SK-N-SH (cell line): ENCODE measurements at regions not wholly inside any gene's neighbourhood (a gene's known extent, or its start where the extent isn't known, plus 50 kb on each side); places are given as distances from the start of the nearest gene placed in this dataset.

Source experiments
- CTCF ChIA-PET: fragments of 300-600, 350-600 bp; formaldehyde crosslinking; extraction: SDS; loops from one replicate; lab custom pipeline; 2021; lab: Yijun Ruan, JAX
- POLR2A ChIA-PET: fragments of 350-600 bp; sonication (Branson Sonifier 250); formaldehyde crosslinking; extraction: SDS; loops from one replicate; lab custom pipeline; 2020; ENCODE audit warnings: antibody characterized with exemption, inconsistent platforms; lab: Yijun Ruan, JAX
- DNase-seq: peaks from one replicate; pipeline ENCODE4 v3.0.0; 2012
- H2AFZ ChIP-seq: fragments of 200-600 bp; sonication (generic); 2 replicates; pipeline ENCODE4 v1.8.1; 2016; ENCODE audit warnings: antibody characterized with exemption, mild to moderate bottlenecking, low read depth
- H3F3A ChIP-seq: fragments of 200-600 bp; sonication (generic); replicated peaks from 2 replicates; pipeline ENCODE3; 2016; ENCODE audit warnings: antibody characterized with exemption, mild to moderate bottlenecking; ENCODE audit not compliant: insufficient read depth
- H3K27ac ChIP-seq, 2 experiments: fragments of 200-500 bp in 1 of 2; fragments of 200-600 bp in 1 of 2; sonication (Bioruptor generic) in 1 of 2; sonication (generic), shearing (Covaris generic) in 1 of 2; 2 replicates each; pipeline versions ENCODE4 v1.5.1 to v1.6.1; 2014 to 2016; ENCODE audit warnings: low read depth in 2 of 2, inconsistent platforms in 1 of 2, low read length in 1 of 2, mild to moderate bottlenecking in 1 of 2, mixed read lengths in 1 of 2
- H3K27me3 ChIP-seq: fragments of 200-600 bp; sonication (generic), shearing (Covaris generic); 2 replicates; pipeline ENCODE4 v1.6.1; 2016; ENCODE audit warnings: mixed run types; ENCODE audit not compliant: insufficient read depth
- H3K36me3 ChIP-seq, 2 experiments: fragments of 200-500 bp in 1 of 2; fragments of 200-600 bp in 1 of 2; sonication (Bioruptor generic) in 1 of 2; sonication (generic) in 1 of 2; replicated peaks in 1 of 2; 2 replicates each; pipeline versions ENCODE3 to v1.5.1; 2014 to 2016; ENCODE audit warnings: low read length in 1 of 2, mild to moderate bottlenecking in 1 of 2; ENCODE audit not compliant: insufficient read depth in 2 of 2, control insufficient read depth in 1 of 2
- H3K4me1 ChIP-seq, 2 experiments: fragments of 200-500 bp in 1 of 2; fragments of 200-600 bp in 1 of 2; sonication (Bioruptor generic) in 1 of 2; sonication (generic), shearing (Covaris generic) in 1 of 2; 2 replicates each; pipeline versions ENCODE4 v1.5.1 to v1.6.1; 2014 to 2016; ENCODE audit warnings: low read depth in 1 of 2, low read length in 1 of 2, mixed run types in 1 of 2; ENCODE audit not compliant: insufficient read depth in 2 of 2, control insufficient read depth in 1 of 2
- H3K4me2 ChIP-seq: fragments of 200-600 bp; sonication (generic), shearing (Covaris generic); 2 replicates; pipeline ENCODE4 v1.6.1; 2017; ENCODE audit warnings: mixed run types
- H3K4me3 ChIP-seq, 2 experiments: fragments of 200-500 bp in 1 of 2; fragments of 200-600 bp in 1 of 2; sonication (Bioruptor generic) in 1 of 2; sonication (generic), shearing (Covaris generic) in 1 of 2; 2 replicates each; pipeline versions ENCODE4 v1.5.1 to v1.8.1; 2014 to 2016; ENCODE audit warnings: low read depth in 2 of 2, inconsistent platforms in 1 of 2, low read length in 1 of 2, mild to moderate bottlenecking in 1 of 2, mixed read lengths in 1 of 2, moderate library complexity in 1 of 2
- H3K79me2 ChIP-seq: fragments of 200-600 bp; sonication (generic); 2 replicates; pipeline ENCODE4 v1.8.1; 2017; ENCODE audit warnings: mild to moderate bottlenecking; ENCODE audit not compliant: insufficient read depth
- H3K9ac ChIP-seq: fragments of 200-600 bp; sonication (generic); 2 replicates; pipeline ENCODE4 v1.6.1; 2017; ENCODE audit warnings: mixed run types
- H3K9me2 ChIP-seq: fragments of 200-600 bp; sonication (generic); 2 replicates; pipeline ENCODE4 v1.6.1; 2017; ENCODE audit warnings: mixed run types
- H3K9me3 ChIP-seq: fragments of 200-600 bp; sonication (generic); 2 replicates; pipeline ENCODE4 v1.6.1; 2017; ENCODE audit warnings: mixed run types, mild to moderate bottlenecking, moderate library complexity
- H4K20me1 ChIP-seq: fragments of 200-600 bp; sonication (generic); 2 replicates; pipeline ENCODE4 v1.6.1; 2017; ENCODE audit warnings: mild to moderate bottlenecking, mixed run types; ENCODE audit not compliant: insufficient read depth
- ELF1 ChIP-seq: IDR thresholded peaks from 2 replicates; pipeline ENCODE4 v1.4.0; 2012
- EP300 ChIP-seq, 2 experiments: IDR thresholded peaks; 2 replicates each; pipeline versions ENCODE4 v1.4.0 to v1.6.1; 2012; ENCODE audit warnings: borderline replicate concordance in 1 of 2, low read depth in 1 of 2, low read length in 1 of 2
- FOSL2 ChIP-seq: IDR thresholded peaks from 2 replicates; pipeline ENCODE4 v1.4.0; 2012; ENCODE audit warnings: low read depth, mild to moderate bottlenecking, moderate library complexity, borderline replicate concordance
- FOXJ3 ChIP-seq: sonication (generic); formaldehyde crosslinking; IDR thresholded peaks from 2 replicates; pipeline ENCODE4 v1.5.1; 2020; ENCODE audit warnings: mild to moderate bottlenecking, missing genetic modification reagents
- FOXM1 ChIP-seq: IDR thresholded peaks from 2 replicates; pipeline ENCODE4 v1.4.0; 2012; ENCODE audit warnings: low read depth, mild to moderate bottlenecking
- POLR2AphosphoS5 ChIP-seq: IDR thresholded peaks from 2 replicates; pipeline ENCODE4 v1.6.1; 2012; ENCODE audit warnings: low read depth, low read length
- RFX5 ChIP-seq: IDR thresholded peaks from 2 replicates; pipeline ENCODE4 v1.6.1; 2012; ENCODE audit warnings: mild to moderate bottlenecking, improper control_type of control experiment, low read length
- SIN3A ChIP-seq: IDR thresholded peaks from 2 replicates; pipeline ENCODE4 v1.6.1; 2012; ENCODE audit warnings: low read depth, mild to moderate bottlenecking, low read length, moderate library complexity, borderline replicate concordance
- SMC3 ChIP-seq: IDR thresholded peaks from 2 replicates; pipeline ENCODE4 v1.6.1; 2012; ENCODE audit warnings: low read depth, low read length, improper control_type of control experiment
- TCF12 ChIP-seq: IDR thresholded peaks from 2 replicates; pipeline ENCODE4 v1.4.0; 2012
- TEAD4 ChIP-seq: IDR thresholded peaks from 2 replicates; pipeline ENCODE4 v1.4.0; 2012; ENCODE audit warnings: mild to moderate bottlenecking, borderline replicate concordance; ENCODE audit not compliant: insufficient read depth
- WGBS: methylation state at CpG from one replicate; pipeline ENCODE4 v1.1.6; 2017; ENCODE audit warnings: low lambda C conversion rate; 5-methylcytosine and 5-hydroxymethylcytosine counted together
- TF ChIP-seq, protein P1 (sequence below): IDR thresholded peaks from 2 replicates; pipeline ENCODE4 v1.6.1; 2012; ENCODE audit warnings: mild to moderate bottlenecking, low read depth, low read length, moderate library complexity
- TF ChIP-seq, protein P2 (sequence below): IDR thresholded peaks from 2 replicates; pipeline ENCODE4 v1.4.0; 2012; ENCODE audit warnings: low read depth, borderline replicate concordance
- TF ChIP-seq, protein P3 (sequence below): IDR thresholded peaks from 2 replicates; pipeline ENCODE4 v1.4.0; 2012; ENCODE audit warnings: low read depth
- TF ChIP-seq, protein P4 (sequence below): fragments of 150-350 bp; IDR thresholded peaks from 2 replicates; pipeline ENCODE4 v1.6.1; 2017; ENCODE audit warnings: antibody characterized with exemption, low read length, low read depth, borderline replicate concordance
- TF ChIP-seq, protein P5 (sequence below): fragments of 150-350 bp; IDR thresholded peaks from 2 replicates; pipeline ENCODE4 v1.6.1; 2016; ENCODE audit warnings: mild to moderate bottlenecking, low read depth, low read length

DNA sequence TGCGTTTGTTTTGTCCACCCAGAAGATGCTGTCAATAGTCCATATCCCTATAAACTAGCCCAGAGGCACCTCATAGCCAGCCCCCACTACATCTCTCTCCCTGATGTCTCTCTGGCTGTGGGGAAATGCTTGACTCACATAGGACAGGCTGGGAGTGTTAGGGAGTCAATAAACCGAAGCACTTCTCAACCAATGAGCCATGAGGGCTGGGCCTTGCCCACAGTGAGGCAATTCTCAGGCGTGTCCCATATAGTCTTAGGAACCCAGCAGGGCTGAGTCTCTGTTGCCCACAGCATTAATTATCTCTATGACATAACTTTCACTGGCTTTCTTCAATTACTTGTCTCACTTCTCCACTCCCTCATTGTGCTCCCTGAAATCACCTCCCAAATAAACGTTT lies 387.3 kb upstream of the CDH11 start:
- Histone ChIP-seq H3K4me3 (no peak overlapping the region), H3K4me1 (no peaks in the 10 kb centered on the region; a peak in 1 of 4 replicates), H3K36me3 (no peaks in the 10 kb centered on the region), H3K9me3 (no peaks in the 10 kb centered on the region), H3F3A (no peaks in the 10 kb centered on the region), H3K27me3 (no peaks in the 10 kb centered on the region), H3K27ac (no peak overlapping the region), H3K79me2 (no peaks in the 10 kb centered on the region), H2AFZ (no peak overlapping the region), H4K20me1 (no peaks in the 10 kb centered on the region), H3K4me2 (no peak overlapping the region), H3K9me2 (no peaks in the 10 kb centered on the region), H3K9ac (no peak overlapping the region)
- no peak for DNase-seq
- 39% methylated on average over 4 of the region's 4 CpGs for WGBS
- ChIA-PET POLR2A (no interaction called here), CTCF (no interaction called here)
- TF ChIP-seq, protein P1, sequence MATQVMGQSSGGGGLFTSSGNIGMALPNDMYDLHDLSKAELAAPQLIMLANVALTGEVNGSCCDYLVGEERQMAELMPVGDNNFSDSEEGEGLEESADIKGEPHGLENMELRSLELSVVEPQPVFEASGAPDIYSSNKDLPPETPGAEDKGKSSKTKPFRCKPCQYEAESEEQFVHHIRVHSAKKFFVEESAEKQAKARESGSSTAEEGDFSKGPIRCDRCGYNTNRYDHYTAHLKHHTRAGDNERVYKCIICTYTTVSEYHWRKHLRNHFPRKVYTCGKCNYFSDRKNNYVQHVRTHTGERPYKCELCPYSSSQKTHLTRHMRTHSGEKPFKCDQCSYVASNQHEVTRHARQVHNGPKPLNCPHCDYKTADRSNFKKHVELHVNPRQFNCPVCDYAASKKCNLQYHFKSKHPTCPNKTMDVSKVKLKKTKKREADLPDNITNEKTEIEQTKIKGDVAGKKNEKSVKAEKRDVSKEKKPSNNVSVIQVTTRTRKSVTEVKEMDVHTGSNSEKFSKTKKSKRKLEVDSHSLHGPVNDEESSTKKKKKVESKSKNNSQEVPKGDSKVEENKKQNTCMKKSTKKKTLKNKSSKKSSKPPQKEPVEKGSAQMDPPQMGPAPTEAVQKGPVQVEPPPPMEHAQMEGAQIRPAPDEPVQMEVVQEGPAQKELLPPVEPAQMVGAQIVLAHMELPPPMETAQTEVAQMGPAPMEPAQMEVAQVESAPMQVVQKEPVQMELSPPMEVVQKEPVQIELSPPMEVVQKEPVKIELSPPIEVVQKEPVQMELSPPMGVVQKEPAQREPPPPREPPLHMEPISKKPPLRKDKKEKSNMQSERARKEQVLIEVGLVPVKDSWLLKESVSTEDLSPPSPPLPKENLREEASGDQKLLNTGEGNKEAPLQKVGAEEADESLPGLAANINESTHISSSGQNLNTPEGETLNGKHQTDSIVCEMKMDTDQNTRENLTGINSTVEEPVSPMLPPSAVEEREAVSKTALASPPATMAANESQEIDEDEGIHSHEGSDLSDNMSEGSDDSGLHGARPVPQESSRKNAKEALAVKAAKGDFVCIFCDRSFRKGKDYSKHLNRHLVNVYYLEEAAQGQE, result no peak
- no peak for TF ChIP-seq ELF1
- TF ChIP-seq TEAD4, result no peak
- no peak for TF ChIP-seq FOXM1
- TF ChIP-seq TCF12, result no peak
- TF ChIP-seq, protein P2, sequence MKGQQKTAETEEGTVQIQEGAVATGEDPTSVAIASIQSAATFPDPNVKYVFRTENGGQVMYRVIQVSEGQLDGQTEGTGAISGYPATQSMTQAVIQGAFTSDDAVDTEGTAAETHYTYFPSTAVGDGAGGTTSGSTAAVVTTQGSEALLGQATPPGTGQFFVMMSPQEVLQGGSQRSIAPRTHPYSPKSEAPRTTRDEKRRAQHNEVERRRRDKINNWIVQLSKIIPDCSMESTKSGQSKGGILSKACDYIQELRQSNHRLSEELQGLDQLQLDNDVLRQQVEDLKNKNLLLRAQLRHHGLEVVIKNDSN, result no peak
- TF ChIP-seq, protein P3, sequence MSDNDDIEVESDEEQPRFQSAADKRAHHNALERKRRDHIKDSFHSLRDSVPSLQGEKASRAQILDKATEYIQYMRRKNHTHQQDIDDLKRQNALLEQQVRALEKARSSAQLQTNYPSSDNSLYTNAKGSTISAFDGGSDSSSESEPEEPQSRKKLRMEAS, result no peak
- TF ChIP-seq, protein P4, sequence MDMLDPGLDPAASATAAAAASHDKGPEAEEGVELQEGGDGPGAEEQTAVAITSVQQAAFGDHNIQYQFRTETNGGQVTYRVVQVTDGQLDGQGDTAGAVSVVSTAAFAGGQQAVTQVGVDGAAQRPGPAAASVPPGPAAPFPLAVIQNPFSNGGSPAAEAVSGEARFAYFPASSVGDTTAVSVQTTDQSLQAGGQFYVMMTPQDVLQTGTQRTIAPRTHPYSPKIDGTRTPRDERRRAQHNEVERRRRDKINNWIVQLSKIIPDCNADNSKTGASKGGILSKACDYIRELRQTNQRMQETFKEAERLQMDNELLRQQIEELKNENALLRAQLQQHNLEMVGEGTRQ, result no peak

DNA sequence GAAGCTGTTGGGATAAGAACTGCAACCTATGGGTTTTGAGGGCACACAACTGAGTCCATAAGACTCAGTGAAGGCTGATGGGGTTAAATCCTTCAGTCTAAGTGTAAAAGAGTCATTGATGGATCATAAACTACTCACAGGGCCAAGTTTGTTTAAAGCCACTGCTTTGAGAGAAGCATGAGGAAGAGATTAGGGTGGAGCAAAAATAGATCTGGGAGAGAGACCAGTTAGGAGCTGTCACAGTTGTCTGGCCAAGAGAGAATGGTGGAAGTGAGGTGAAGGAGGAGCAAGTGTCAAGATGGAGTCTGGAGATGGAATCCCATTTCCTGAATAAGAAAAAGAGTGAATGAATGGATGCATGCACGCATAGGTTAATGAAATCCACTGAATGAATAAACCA lies 379.1 kb upstream of the CDH11 start:
- Histone ChIP-seq H3K4me2 (no peak overlapping the region), H3K9ac (no peak overlapping the region), H3K36me3 (no peaks in the 10 kb centered on the region), H3K27ac (no peak overlapping the region), H3K9me2 (no peaks in the 10 kb centered on the region), H3K27me3 (no peaks in the 10 kb centered on the region), H3K4me3 (no peak overlapping the region), H4K20me1 (no peaks in the 10 kb centered on the region), H3K79me2 (no peaks in the 10 kb centered on the region), H2AFZ (no peak overlapping the region), H3K4me1 (no peaks in the 10 kb centered on the region; a peak in 1 of 4 replicates), H3K9me3 (no peaks in the 10 kb centered on the region), H3F3A (no peaks in the 10 kb centered on the region)
- DNase-seq, result no peak
- 43% methylated on average over 1 of the region's 1 CpG for WGBS
- CTCF ChIA-PET, result no interaction called here
- POLR2A ChIA-PET, result no interaction called here
- no peak for TF ChIP-seq FOSL2
- TF ChIP-seq, protein P5, sequence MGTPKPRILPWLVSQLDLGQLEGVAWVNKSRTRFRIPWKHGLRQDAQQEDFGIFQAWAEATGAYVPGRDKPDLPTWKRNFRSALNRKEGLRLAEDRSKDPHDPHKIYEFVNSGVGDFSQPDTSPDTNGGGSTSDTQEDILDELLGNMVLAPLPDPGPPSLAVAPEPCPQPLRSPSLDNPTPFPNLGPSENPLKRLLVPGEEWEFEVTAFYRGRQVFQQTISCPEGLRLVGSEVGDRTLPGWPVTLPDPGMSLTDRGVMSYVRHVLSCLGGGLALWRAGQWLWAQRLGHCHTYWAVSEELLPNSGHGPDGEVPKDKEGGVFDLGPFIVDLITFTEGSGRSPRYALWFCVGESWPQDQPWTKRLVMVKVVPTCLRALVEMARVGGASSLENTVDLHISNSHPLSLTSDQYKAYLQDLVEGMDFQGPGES, result no peak
- no peak for TF ChIP-seq FOXJ3 (CRISPR knock-in tag)
- no peak for TF ChIP-seq FOXM1
- no peak for TF ChIP-seq SMC3
- TF ChIP-seq POLR2AphosphoS5, result no peak
- TF ChIP-seq, protein P1, result no peak
- TF ChIP-seq SIN3A, result no peak
- no peak for TF ChIP-seq RFX5
- TF ChIP-seq EP300 (IDR thresholded peaks at IDR 0.05; ENCODE audit: borderline replicate concordance in 1 of 2, low read depth in 1 of 2, low read length in 1 of 2), result no peak
- TF ChIP-seq TEAD4, result no peak
